OCI-LY1 (cell line): ENCODE measurements at regions not wholly inside any gene's neighbourhood (a gene's known extent, or its start where the extent isn't known, plus 50 kb on each side); places are given as distances from the start of the nearest gene placed in this dataset.

Experiments
- H2AFZ ChIP-seq: fragments of 200-600 bp; sonication (generic), shearing (Covaris generic); 2 replicates; pipeline ENCODE4 v1.6.0; 2014; ENCODE audit warnings: antibody characterized with exemption, mild to moderate bottlenecking, low read length
- H3F3A ChIP-seq: fragments of 200-600 bp; sonication (generic), shearing (Covaris generic); 2 replicates; pipeline ENCODE4 v1.6.0; 2014; ENCODE audit warnings: mild to moderate bottlenecking, antibody characterized with exemption, low read length, moderate library complexity; ENCODE audit not compliant: insufficient read depth
- H3K27ac ChIP-seq: fragments of 200-600 bp; sonication (generic); 2 replicates; pipeline ENCODE4 v1.5.1; 2014; ENCODE audit warnings: low read length, mixed run types, mild to moderate bottlenecking, low read depth; ENCODE audit not compliant: poor library complexity, severe bottlenecking
- H3K27me3 ChIP-seq: fragments of 200-600 bp; sonication (generic); 2 replicates; pipeline ENCODE4 v1.6.0; 2014; ENCODE audit warnings: antibody characterized with exemption, mild to moderate bottlenecking, low read length, moderate library complexity; ENCODE audit not compliant: insufficient read depth
- H3K36me3 ChIP-seq: fragments of 200-600 bp; sonication (generic); 2 replicates; pipeline ENCODE4 v1.6.1; 2014; ENCODE audit warnings: mild to moderate bottlenecking, antibody characterized with exemption, low read length, moderate library complexity, mixed read lengths; ENCODE audit not compliant: insufficient read depth
- H3K4me1 ChIP-seq: fragments of 200-600 bp; sonication (generic); 2 replicates; pipeline ENCODE4 v1.5.1; 2014; ENCODE audit warnings: mild to moderate bottlenecking, low read length, moderate library complexity; ENCODE audit not compliant: insufficient read depth, severe bottlenecking
- H3K4me2 ChIP-seq: fragments of 200-600 bp; sonication (generic), shearing (Covaris generic); 2 replicates; pipeline ENCODE4 v1.6.1; 2014; ENCODE audit warnings: low read length
- H3K4me3 ChIP-seq: fragments of 200-600 bp; sonication (generic); 2 replicates; pipeline ENCODE4 v1.5.1; 2014; ENCODE audit warnings: low read length, low read depth, mild to moderate bottlenecking, mixed read lengths; ENCODE audit not compliant: poor library complexity, severe bottlenecking
- H3K79me2 ChIP-seq: fragments of 200-600 bp; shearing (Covaris generic); 2 replicates; pipeline ENCODE4 v1.6.1; 2016; ENCODE audit warnings: mixed run types, low read length, mixed read lengths; ENCODE audit not compliant: insufficient read depth
- H3K9ac ChIP-seq: fragments of 200-600 bp; sonication (generic), shearing (Covaris generic); 2 replicates; pipeline ENCODE4 v1.6.1; 2014; ENCODE audit warnings: mild to moderate bottlenecking, low read length, mixed read lengths
- H3K9me2 ChIP-seq: fragments of 200-600 bp; sonication (generic), shearing (Covaris generic); 2 replicates; pipeline ENCODE4 v1.6.1; 2014; ENCODE audit warnings: low read depth, mild to moderate bottlenecking, low read length, mixed read lengths
- H3K9me3 ChIP-seq: fragments of 200-600 bp; shearing (Covaris generic); 2 replicates; pipeline ENCODE4 v1.6.1; 2014; ENCODE audit warnings: low read length, mixed read lengths
- H4K20me1 ChIP-seq: fragments of 200-600 bp; sonication (generic), shearing (Covaris generic); 2 replicates; pipeline ENCODE4 v1.6.0; 2016; ENCODE audit warnings: mild to moderate bottlenecking, low read length; ENCODE audit not compliant: insufficient read depth
- EZH2 ChIP-seq: fragments of 200-600 bp; sonication (generic), shearing (Covaris generic); IDR thresholded peaks from 2 replicates; pipeline ENCODE4 v1.8.0; 2017; ENCODE audit warnings: borderline replicate concordance, mixed run types, mild to moderate bottlenecking, antibody characterized with exemption, low read length, moderate library complexity, mixed read lengths
- TF ChIP-seq, protein P1 (sequence below): fragments of 200-600 bp; sonication (generic), shearing (Covaris generic); IDR thresholded peaks from 2 replicates; pipeline ENCODE4 v1.5.1; 2017; ENCODE audit warnings: mild to moderate bottlenecking, antibody characterized with exemption, low read length, moderate library complexity, mixed read lengths

DNA sequence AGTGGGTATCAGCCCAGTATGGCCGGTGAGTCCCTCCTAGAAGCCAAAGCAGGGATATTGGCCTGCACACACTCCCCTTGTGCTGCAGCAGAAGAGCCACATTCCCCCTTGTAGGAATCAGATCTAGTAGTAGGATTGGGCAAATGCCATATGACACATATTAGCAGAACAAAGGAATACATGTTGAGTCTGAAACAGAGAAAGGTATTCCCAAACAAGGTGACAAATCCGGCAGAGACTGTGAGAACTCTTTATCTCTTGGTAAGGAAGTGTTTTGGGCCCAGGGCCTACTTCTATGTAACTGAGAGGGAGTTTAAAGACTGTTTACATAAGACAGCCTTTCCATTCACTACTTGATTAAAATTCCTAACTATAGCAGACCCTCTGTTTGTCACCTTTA is 1382.0 kb downstream of the FAM133A start:
- Histone ChIP-seq H4K20me1 (no peaks in the 10 kb centered on the region), H3K79me2 (no peaks in the 10 kb centered on the region), H2AFZ (no peak overlapping the region), H3F3A (no peaks in the 10 kb centered on the region), H3K27ac (no peak overlapping the region), H3K9ac (no peak overlapping the region), H3K9me3 (no peaks in the 10 kb centered on the region), H3K27me3 (no peaks in the 10 kb centered on the region), H3K9me2 (no peaks in the 10 kb centered on the region), H3K4me1 (no peaks in the 10 kb centered on the region), H3K36me3 (no peaks in the 10 kb centered on the region), H3K4me2 (no peak overlapping the region), H3K4me3 (no peak overlapping the region)
- TF ChIP-seq, protein P1, sequence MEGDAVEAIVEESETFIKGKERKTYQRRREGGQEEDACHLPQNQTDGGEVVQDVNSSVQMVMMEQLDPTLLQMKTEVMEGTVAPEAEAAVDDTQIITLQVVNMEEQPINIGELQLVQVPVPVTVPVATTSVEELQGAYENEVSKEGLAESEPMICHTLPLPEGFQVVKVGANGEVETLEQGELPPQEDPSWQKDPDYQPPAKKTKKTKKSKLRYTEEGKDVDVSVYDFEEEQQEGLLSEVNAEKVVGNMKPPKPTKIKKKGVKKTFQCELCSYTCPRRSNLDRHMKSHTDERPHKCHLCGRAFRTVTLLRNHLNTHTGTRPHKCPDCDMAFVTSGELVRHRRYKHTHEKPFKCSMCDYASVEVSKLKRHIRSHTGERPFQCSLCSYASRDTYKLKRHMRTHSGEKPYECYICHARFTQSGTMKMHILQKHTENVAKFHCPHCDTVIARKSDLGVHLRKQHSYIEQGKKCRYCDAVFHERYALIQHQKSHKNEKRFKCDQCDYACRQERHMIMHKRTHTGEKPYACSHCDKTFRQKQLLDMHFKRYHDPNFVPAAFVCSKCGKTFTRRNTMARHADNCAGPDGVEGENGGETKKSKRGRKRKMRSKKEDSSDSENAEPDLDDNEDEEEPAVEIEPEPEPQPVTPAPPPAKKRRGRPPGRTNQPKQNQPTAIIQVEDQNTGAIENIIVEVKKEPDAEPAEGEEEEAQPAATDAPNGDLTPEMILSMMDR = no peak
- no peak for TF ChIP-seq EZH2

DNA sequence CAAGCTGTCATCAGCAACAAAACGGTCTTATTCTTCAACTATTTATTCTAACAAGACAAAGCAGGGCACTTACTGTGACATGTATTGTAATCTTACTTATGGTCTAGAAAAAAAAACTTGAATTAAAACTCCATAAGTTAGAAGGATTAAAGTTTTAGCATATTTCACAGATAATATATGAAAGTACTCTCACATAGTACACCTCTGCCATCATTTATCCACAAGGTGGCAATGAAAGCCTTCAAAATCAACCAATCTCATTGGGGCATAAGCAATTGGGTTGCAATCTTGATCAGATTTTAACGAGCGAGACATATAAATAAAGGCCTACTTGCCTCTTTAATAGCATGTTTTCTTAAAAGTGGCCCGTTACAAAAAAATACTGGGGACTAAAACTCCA is 1382.9 kb downstream of the FAM133A start:
- H3K36me3 ChIP-seq = no peaks in the 10 kb centered on the region
- H3K9me2 ChIP-seq = no peaks in the 10 kb centered on the region
- no peaks in the 10 kb centered on the region for H4K20me1 ChIP-seq
- no peaks in the 10 kb centered on the region for H3K4me1 ChIP-seq
- H3K4me2 ChIP-seq = no peak overlapping the region
- no peaks in the 10 kb centered on the region for H3F3A ChIP-seq
- H3K27me3 ChIP-seq = no peaks in the 10 kb centered on the region
- no peak overlapping the region for H3K27ac ChIP-seq
- H2AFZ ChIP-seq = no peak overlapping the region
- TF ChIP-seq EZH2 = no peak
- TF ChIP-seq, protein P1 = peak; percentile 35; the same call in 1 of the 2 replicates
- no peak overlapping the region for H3K4me3 ChIP-seq
- H3K9me3 ChIP-seq = no peaks in the 10 kb centered on the region
- no peaks in the 10 kb centered on the region for H3K79me2 ChIP-seq
- no peak overlapping the region for H3K9ac ChIP-seq

DNA sequence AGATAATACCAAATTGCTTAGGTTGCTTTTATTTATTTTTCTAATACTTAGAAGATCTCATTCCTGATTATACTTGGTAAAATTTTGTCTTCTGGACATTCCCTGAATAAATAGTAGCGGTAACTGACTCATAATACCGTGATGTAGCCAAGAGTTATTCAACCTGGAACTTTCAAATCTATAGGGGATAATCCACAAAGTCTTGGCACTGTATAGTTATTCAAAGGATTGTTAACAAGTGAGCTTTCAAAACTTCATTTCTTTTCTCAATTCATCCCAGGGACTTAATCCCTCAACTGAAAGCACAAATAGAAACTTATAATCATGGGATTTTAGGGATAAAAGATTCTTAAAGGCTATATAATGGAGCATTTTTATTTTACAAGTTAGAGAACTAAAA is 1383.3 kb downstream of the FAM133A start:
- TF ChIP-seq, protein P1 = no peak
- Histone ChIP-seq H3K36me3 (no peaks in the 10 kb centered on the region), H3K79me2 (no peaks in the 10 kb centered on the region), H3K4me1 (no peaks in the 10 kb centered on the region), H3K27ac (no peak overlapping the region), H3F3A (no peaks in the 10 kb centered on the region), H3K9me3 (no peaks in the 10 kb centered on the region), H3K27me3 (no peaks in the 10 kb centered on the region), H3K4me3 (no peak overlapping the region), H3K4me2 (no peak overlapping the region), H3K9ac (no peak overlapping the region), H4K20me1 (no peaks in the 10 kb centered on the region), H2AFZ (no peak overlapping the region), H3K9me2 (no peaks in the 10 kb centered on the region)
